Parathyroid adenoma (tissue), 2 donors: ENCODE measurements at regions not wholly inside any gene's neighbourhood (a gene's known extent, or its start where the extent isn't known, plus 50 kb on each side); places are given as distances from the start of the nearest gene placed in this dataset.

ENCODE experiments used
- H2AFZ ChIP-seq: fragments of 300-600 bp; sonication (generic); one replicate; pipeline ENCODE4 v1.7.0; 2017; ENCODE audit warnings: antibody characterized with exemption, mild to moderate bottlenecking
- H3K27ac ChIP-seq: fragments of 300-600 bp; sonication (generic); one replicate; pipeline ENCODE4 v1.7.0; 2017
- H3K27me3 ChIP-seq: fragments of 300-600 bp; sonication (generic); one replicate; pipeline ENCODE4 v1.7.0; 2017; ENCODE audit warnings: low read length; ENCODE audit not compliant: control insufficient read depth, insufficient read depth
- H3K36me3 ChIP-seq: fragments of 300-600 bp; sonication (generic); one replicate; pipeline ENCODE4 v1.7.0; 2017; ENCODE audit warnings: low read length; ENCODE audit not compliant: control insufficient read depth, insufficient read depth
- H3K4me1 ChIP-seq: fragments of 300-600 bp; sonication (generic); one replicate; pipeline ENCODE4 v1.7.0; 2017; ENCODE audit warnings: control low read depth
- H3K4me2 ChIP-seq: fragments of 300-600 bp; sonication (generic); one replicate; pipeline ENCODE4 v1.7.0; 2017; ENCODE audit warnings: low read length
- H3K4me3 ChIP-seq: fragments of 300-600 bp; sonication (generic); one replicate; pipeline ENCODE4 v1.7.0; 2017; ENCODE audit warnings: low read depth, low read length
- H3K79me2 ChIP-seq: fragments of 300-600 bp; sonication (generic); one replicate; pipeline ENCODE4 v1.7.0; 2017; ENCODE audit warnings: control low read depth
- H3K9ac ChIP-seq: fragments of 300-600 bp; sonication (generic); one replicate; pipeline ENCODE4 v1.7.0; 2017; ENCODE audit warnings: mild to moderate bottlenecking
- H3K9me3 ChIP-seq: fragments of 300-600 bp; sonication (generic); one replicate; pipeline ENCODE4 v1.7.0; 2017; ENCODE audit warnings: low read length; ENCODE audit not compliant: control insufficient read depth
- TF ChIP-seq, protein P1 (sequence below): fragments of 300-600 bp; sonication (generic); IDR thresholded peaks from one replicate; pipeline ENCODE4 v1.7.0; 2017; ENCODE audit warnings: antibody characterized with exemption, mild to moderate bottlenecking
- donor health status: primary hyperparathyroidism.

DNA sequence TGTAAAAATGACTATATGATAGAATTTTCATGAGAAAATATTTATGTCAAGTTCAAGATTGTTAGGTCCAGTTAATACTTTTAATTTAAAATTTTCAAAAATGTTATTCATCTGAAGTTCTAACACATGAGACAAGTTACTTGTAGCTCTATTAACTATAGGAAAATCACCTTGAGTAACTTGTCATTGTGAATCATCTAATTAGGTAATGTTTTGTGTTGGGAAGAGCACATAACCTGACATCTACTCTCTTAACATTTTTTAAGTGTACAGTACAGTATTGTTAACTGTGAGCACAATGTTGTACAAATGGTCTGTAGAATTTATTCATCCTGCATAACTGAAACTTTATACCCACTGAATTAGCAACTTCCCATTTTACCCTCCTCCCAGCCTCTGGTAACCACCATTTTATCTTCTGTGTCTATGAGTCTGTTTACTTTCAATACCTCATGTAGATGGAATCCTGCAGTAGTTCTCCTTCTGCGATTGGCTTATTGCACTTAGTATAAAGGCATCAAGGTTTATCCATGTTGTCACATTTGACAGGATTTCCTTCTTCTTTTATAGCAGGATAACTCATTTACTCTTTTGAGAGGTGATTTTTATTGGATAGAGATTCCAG lies 54.6 kb downstream of the ARL4A start:
- H3K27me3 ChIP-seq: no peaks in the 10 kb centered on the region
- H3K4me3 ChIP-seq: no peak overlapping the region
- no peaks in the 10 kb centered on the region for H3K9me3 ChIP-seq
- TF ChIP-seq, protein P1, sequence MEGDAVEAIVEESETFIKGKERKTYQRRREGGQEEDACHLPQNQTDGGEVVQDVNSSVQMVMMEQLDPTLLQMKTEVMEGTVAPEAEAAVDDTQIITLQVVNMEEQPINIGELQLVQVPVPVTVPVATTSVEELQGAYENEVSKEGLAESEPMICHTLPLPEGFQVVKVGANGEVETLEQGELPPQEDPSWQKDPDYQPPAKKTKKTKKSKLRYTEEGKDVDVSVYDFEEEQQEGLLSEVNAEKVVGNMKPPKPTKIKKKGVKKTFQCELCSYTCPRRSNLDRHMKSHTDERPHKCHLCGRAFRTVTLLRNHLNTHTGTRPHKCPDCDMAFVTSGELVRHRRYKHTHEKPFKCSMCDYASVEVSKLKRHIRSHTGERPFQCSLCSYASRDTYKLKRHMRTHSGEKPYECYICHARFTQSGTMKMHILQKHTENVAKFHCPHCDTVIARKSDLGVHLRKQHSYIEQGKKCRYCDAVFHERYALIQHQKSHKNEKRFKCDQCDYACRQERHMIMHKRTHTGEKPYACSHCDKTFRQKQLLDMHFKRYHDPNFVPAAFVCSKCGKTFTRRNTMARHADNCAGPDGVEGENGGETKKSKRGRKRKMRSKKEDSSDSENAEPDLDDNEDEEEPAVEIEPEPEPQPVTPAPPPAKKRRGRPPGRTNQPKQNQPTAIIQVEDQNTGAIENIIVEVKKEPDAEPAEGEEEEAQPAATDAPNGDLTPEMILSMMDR: no peak
- no peaks in the 10 kb centered on the region for H3K4me1 ChIP-seq
- H3K36me3 ChIP-seq: no peaks in the 10 kb centered on the region
- no peaks in the 10 kb centered on the region for H3K79me2 ChIP-seq
- no peak overlapping the region for H3K9ac ChIP-seq
- H2AFZ ChIP-seq: no peak overlapping the region
- no peak overlapping the region for H3K4me2 ChIP-seq
- no peak overlapping the region for H3K27ac ChIP-seq

DNA sequence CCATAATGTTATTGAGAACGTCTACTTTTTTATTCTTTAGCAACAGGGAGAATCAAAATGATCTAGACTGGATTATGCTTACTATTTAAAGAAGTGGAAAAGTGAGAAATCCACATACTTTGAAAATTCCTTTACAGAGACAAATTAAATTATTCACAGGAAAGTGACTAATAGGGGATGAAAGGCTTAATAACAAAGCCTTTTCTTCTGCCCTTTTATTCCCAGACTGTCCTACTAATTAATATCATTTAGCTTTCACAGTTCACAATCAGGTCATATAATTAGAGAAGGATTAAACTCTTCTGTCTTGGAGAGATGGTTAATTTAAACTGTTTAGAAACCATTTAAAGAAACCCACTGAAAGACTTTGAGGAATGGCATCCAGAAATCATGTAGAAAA lies 58.8 kb downstream of the ARL4A start:
- H3K79me2 ChIP-seq: no peaks in the 10 kb centered on the region
- no peaks in the 10 kb centered on the region for H3K9me3 ChIP-seq
- H3K4me3 ChIP-seq: no peak overlapping the region
- no peak overlapping the region for H3K4me2 ChIP-seq
- H3K27me3 ChIP-seq: no peaks in the 10 kb centered on the region
- no peak overlapping the region for H3K27ac ChIP-seq
- H3K9ac ChIP-seq: no peak overlapping the region
- H3K4me1 ChIP-seq: no peaks in the 10 kb centered on the region
- H2AFZ ChIP-seq: no peak overlapping the region
- H3K36me3 ChIP-seq: no peaks in the 10 kb centered on the region
- TF ChIP-seq, protein P1: no peak

DNA sequence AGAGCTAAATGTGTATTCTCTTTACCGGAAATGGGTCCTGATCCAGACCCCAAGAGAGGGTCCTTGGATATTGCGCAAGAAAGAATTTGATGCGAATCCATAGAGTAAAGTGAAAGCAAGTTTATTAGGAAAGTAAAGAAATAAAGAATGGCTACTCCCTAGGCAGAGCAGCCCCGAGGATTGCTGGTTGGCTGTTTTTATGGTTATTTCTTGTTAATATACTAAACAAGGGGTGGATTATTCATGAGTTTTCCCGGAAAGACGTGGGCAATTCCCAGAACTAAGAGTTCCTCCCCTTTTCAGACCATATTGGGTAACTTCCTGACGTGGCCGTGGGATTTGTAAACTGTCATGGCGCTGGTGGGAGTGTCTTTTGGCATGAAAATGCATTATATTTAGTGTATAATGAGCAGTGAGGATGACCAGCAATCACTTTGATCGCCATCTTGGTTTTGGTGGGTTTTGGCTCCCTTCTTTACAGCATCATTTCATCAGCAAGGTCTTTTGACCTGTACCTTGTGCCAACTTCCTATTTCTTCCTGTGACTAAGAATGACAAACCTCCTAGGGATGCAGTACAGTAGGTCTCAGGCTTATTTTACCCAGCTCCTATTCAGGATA lies 60.4 kb downstream of the ARL4A start:
- Histone ChIP-seq H3K4me1 (no peaks in the 10 kb centered on the region), H3K9ac (no peak overlapping the region), H3K27ac (no peak overlapping the region), H3K79me2 (no peaks in the 10 kb centered on the region), H2AFZ (no peak overlapping the region), H3K4me3 (no peak overlapping the region), H3K36me3 (no peaks in the 10 kb centered on the region), H3K9me3 (no peaks in the 10 kb centered on the region), H3K27me3 (no peaks in the 10 kb centered on the region), H3K4me2 (no peak overlapping the region)
- TF ChIP-seq, protein P1: no peak

DNA sequence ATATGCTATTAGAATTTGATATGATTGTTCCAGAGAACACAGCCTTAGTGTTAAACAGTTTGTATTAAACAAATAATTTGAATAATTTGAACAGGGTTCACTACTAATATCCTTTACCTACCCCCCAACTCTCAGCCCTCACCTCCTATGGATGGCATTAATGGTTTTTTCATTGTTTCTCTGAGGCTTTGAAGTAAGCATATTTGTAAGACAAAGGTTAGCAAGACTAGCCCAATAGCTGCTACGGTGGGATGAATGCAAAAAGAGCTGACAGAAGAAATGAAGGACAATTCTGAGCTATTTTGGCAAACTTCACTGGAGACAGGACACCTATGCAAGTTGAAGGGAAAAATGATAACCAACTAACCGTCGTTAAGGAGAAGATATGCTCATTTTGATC lies 61.6 kb downstream of the ARL4A start:
- Histone ChIP-seq H2AFZ (no peak overlapping the region), H3K4me1 (no peaks in the 10 kb centered on the region), H3K27me3 (no peaks in the 10 kb centered on the region), H3K4me2 (no peak overlapping the region), H3K9ac (no peak overlapping the region), H3K4me3 (no peak overlapping the region), H3K36me3 (no peaks in the 10 kb centered on the region), H3K9me3 (no peaks in the 10 kb centered on the region), H3K27ac (no peak overlapping the region), H3K79me2 (no peaks in the 10 kb centered on the region)
- TF ChIP-seq, protein P1: no peak

DNA sequence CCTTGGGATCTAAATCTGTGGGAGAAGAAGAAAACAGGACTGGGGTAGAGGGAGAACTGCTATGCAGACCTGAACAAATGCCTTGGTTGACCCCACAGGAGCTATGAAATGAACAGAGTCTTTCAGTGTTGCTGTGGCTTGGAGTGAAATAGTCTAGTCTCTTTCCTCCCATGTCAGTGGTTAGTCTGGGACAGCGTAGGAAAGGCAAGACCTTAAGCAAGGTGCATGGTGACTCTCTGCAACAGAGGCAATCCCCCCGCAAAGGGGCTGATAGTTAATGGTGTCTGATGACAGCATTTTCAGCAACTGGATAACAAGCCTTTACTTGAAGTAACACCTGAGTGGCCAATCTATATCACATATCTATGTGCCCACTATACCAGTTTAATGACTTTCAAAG lies 62.3 kb downstream of the ARL4A start:
- H3K36me3 ChIP-seq: no peaks in the 10 kb centered on the region
- no peak overlapping the region for H3K27ac ChIP-seq
- no peak overlapping the region for H2AFZ ChIP-seq
- H3K9ac ChIP-seq: no peak overlapping the region
- no peaks in the 10 kb centered on the region for H3K79me2 ChIP-seq
- H3K9me3 ChIP-seq: no peaks in the 10 kb centered on the region
- H3K4me1 ChIP-seq: no peaks in the 10 kb centered on the region
- no peak overlapping the region for H3K4me3 ChIP-seq
- H3K4me2 ChIP-seq: no peak overlapping the region
- H3K27me3 ChIP-seq: no peaks in the 10 kb centered on the region
- TF ChIP-seq, protein P1: no peak
